ENCODE measurements at regions not wholly inside any gene's neighbourhood (a gene's known extent, or its start where the extent isn't known, plus 50 kb on each side); places are given as distances from the start of the nearest gene placed in this dataset.

GRCh38 chr11:115642660-115643059 is 138.4 kb upstream of the CADM1 start:
- Histone ChIP-seq H2AFZ (no peak overlapping the region), H3K27me3 (ENCODE audit: insufficient read depth) (no peaks in the 10 kb centered on the region), H3K4me3 (no peak overlapping the region), H3K4me1 (ENCODE audit: insufficient read depth) (no peaks in the 10 kb centered on the region; the same call in 1 of the 2 replicates), H3K79me2 (replicated peaks; ENCODE audit: insufficient read depth) (no peaks in the 10 kb centered on the region), H3K27ac (ENCODE audit: low read depth) (no peak overlapping the region), H3K4me2 (no peak overlapping the region), H3K36me3 (ENCODE audit: insufficient read depth) (no peaks in the 10 kb centered on the region), H3F3A (replicated peaks; ENCODE audit: low read depth) (no peaks in the 10 kb centered on the region), H4K20me1 (replicated peaks; ENCODE audit: insufficient read depth) (no peaks in the 10 kb centered on the region), H3K9me2 (ENCODE audit: insufficient read depth) (no peaks in the 10 kb centered on the region)
- Mint-ChIP-seq H3K27ac (no peak overlapping the region), H3K9me3 (no peaks in the 10 kb centered on the region), H3K27me3 (ENCODE audit: insufficient read depth, low read depth, poor library complexity) (peaks cover 10% of the 10 kb centered on the region), H3K4me1 (peaks cover 24% of the 10 kb centered on the region), H3K4me3 (no peak overlapping the region), H3K36me3 (ENCODE audit: low read depth) (no peaks in the 10 kb centered on the region)
- DNase-seq (ENCODE audit: low spot score) (no peak), ATAC-seq (no peak)
- TF ChIP-seq POLR2AphosphoS5 (IDR thresholded peaks at IDR 0.05; ENCODE audit: low read depth) (no peak), ZNF462 (CRISPR knock-in tag; IDR thresholded peaks at IDR 0.05) (no peak), CTCF (conservative IDR thresholded peaks at IDR 0.05; ENCODE audit: low read depth in 2 of 2) (no peak), ZNF331 (CRISPR knock-in tag; IDR thresholded peaks at IDR 0.05; ENCODE audit: low read depth) (no peak), ETS1 (IDR thresholded peaks at IDR 0.05) (no peak), NANOG (IDR thresholded peaks at IDR 0.05; ENCODE audit: borderline replicate concordance) (no peak), CREB1 (CRISPR knock-in tag; IDR thresholded peaks at IDR 0.05; ENCODE audit: low read depth) (no peak), ZNF114 (CRISPR knock-in tag; IDR thresholded peaks at IDR 0.05) (no peak), REST (IDR thresholded peaks at IDR 0.05; ENCODE audit: unreplicated experiment) (no peak), EZH2 (IDR thresholded peaks at IDR 0.05; ENCODE audit: low read depth, unreplicated experiment) (no peak), STAT1 (IDR thresholded peaks at IDR 0.05; ENCODE audit: unreplicated experiment) (no peak), JUNB (IDR thresholded peaks at IDR 0.05; ENCODE audit: unreplicated experiment) (no peak)
